ENCODE measurements at regions not wholly inside any gene's neighbourhood (a gene's known extent, or its start where the extent isn't known, plus 50 kb on each side); places are given as distances from the start of the nearest gene placed in this dataset.
"Not testable (repeated sequence)": the region's sequence is repeated elsewhere in the genome, so short reads cannot be mapped to it uniquely, and the experiment has no call there.

DNA sequence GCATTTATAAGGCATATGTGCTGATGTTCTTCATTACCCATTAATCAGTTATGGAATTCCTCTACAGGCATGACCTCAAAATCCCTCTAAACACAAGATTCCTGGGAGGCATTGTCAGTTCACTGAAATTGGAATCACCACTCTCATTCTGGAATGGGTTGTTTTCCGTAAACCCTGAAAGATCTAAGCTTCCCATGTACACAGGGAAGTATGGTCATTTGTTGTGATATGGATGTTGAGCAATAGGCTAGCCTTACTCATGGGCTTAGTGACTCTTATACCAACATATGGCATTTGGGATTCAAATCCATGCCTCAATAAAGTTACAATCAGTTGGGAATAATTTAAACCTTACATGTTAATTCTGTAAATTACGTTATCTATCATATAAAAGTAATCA, 258.0 kb downstream of the XPNPEP1 start:
- H3K4me1 ChIP-seq (ENCODE audit: insufficient read depth, low read length, poor library complexity, severe bottlenecking): no peaks in the 10 kb centered on the region
- H3K9me3 ChIP-seq (ENCODE audit: low read length): no peaks in the 10 kb centered on the region
- no peak overlapping the region for H3K27ac ChIP-seq (ENCODE audit: low read depth, low read length, poor library complexity, severe bottlenecking)
- 0 out of 2 replicates have a peak, but pooled peaks cover 4% of the 10 kb centered on the region for H3K9me2 ChIP-seq (ENCODE audit: insufficient read depth, low read length)
- no peak overlapping the region for H3K4me3 ChIP-seq (ENCODE audit: low read depth, low read length, poor library complexity, severe bottlenecking)
- H3K36me3 ChIP-seq (ENCODE audit: insufficient read depth, low read length): no peaks in the 10 kb centered on the region
- no peak for TF ChIP-seq EZH2phosphoT487 (IDR thresholded peaks at IDR 0.05; ENCODE audit: borderline replicate concordance, low read depth, low read length)
- TF ChIP-seq, protein P1, sequence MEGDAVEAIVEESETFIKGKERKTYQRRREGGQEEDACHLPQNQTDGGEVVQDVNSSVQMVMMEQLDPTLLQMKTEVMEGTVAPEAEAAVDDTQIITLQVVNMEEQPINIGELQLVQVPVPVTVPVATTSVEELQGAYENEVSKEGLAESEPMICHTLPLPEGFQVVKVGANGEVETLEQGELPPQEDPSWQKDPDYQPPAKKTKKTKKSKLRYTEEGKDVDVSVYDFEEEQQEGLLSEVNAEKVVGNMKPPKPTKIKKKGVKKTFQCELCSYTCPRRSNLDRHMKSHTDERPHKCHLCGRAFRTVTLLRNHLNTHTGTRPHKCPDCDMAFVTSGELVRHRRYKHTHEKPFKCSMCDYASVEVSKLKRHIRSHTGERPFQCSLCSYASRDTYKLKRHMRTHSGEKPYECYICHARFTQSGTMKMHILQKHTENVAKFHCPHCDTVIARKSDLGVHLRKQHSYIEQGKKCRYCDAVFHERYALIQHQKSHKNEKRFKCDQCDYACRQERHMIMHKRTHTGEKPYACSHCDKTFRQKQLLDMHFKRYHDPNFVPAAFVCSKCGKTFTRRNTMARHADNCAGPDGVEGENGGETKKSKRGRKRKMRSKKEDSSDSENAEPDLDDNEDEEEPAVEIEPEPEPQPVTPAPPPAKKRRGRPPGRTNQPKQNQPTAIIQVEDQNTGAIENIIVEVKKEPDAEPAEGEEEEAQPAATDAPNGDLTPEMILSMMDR (conservative IDR thresholded peaks at IDR 0.05; ENCODE audit: low read length): no peak
- no peaks in the 10 kb centered on the region for H4K20me1 ChIP-seq (ENCODE audit: insufficient read depth, low read length)
- no TSS peak for BruUV-seq (replicated peaks)
- CTCF ChIA-PET (ENCODE audit: unreplicated experiment): no interaction called here
- no peak overlapping the region for H2AFZ ChIP-seq (ENCODE audit: low read length)
- H3K4me2 ChIP-seq (ENCODE audit: low read length): no peak overlapping the region
- no peak for DNase-seq (ENCODE audit: low spot score)
- H3K79me2 ChIP-seq (ENCODE audit: insufficient read depth, low read depth, low read length): no peaks in the 10 kb centered on the region
- intact Hi-C loops (cut with micrococcal nuclease; ENCODE audit: unreplicated experiment): no loop called here
- POLR2A ChIA-PET: no interaction called here

DNA sequence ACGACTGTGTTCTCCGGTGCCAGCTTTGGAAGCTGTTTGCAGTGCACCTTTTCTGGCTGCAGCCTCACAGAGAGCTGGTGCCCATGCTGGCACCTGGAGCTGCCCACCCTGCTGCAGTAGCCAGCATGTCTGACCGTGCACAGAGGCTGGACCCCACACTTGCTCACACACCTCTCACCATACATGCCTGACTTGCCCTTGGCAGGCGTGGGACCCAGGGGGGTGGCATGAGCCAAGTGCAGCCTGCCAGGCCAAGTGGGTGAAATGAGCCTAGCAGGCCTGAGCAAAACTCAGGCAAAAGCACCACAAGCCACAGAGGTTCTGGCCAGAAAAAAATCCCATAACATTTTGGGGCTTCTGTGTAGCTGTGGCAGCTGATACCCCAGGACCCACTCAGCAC, 258.8 kb downstream of the XPNPEP1 start:
- Histone ChIP-seq H3K9me2 (ENCODE audit: insufficient read depth, low read length) (0 out of 2 replicates have a peak, but pooled peaks cover 4% of the 10 kb centered on the region), H3K4me2 (ENCODE audit: low read length) (no peak overlapping the region), H3K9me3 (ENCODE audit: low read length) (no peaks in the 10 kb centered on the region), H3K4me1 (ENCODE audit: insufficient read depth, low read length, poor library complexity, severe bottlenecking) (no peaks in the 10 kb centered on the region), H3K36me3 (ENCODE audit: insufficient read depth, low read length) (no peaks in the 10 kb centered on the region), H4K20me1 (ENCODE audit: insufficient read depth, low read length) (no peaks in the 10 kb centered on the region), H3K27ac (ENCODE audit: low read depth, low read length, poor library complexity, severe bottlenecking) (no peak overlapping the region), H3K4me3 (ENCODE audit: low read depth, low read length, poor library complexity, severe bottlenecking) (no peak overlapping the region), H2AFZ (ENCODE audit: low read length) (no peak overlapping the region), H3K79me2 (ENCODE audit: insufficient read depth, low read depth, low read length) (no peaks in the 10 kb centered on the region)
- POLR2A ChIA-PET: no interaction called here
- intact Hi-C loops (cut with micrococcal nuclease; ENCODE audit: unreplicated experiment): no loop called here
- DNase-seq (ENCODE audit: low spot score): no peak
- BruUV-seq (replicated peaks): no TSS peak
- CTCF ChIA-PET (ENCODE audit: unreplicated experiment): no interaction called here
- TF ChIP-seq, protein P1 (conservative IDR thresholded peaks at IDR 0.05; ENCODE audit: low read length): no peak
- TF ChIP-seq EZH2phosphoT487 (IDR thresholded peaks at IDR 0.05; ENCODE audit: borderline replicate concordance, low read depth, low read length): no peak

DNA sequence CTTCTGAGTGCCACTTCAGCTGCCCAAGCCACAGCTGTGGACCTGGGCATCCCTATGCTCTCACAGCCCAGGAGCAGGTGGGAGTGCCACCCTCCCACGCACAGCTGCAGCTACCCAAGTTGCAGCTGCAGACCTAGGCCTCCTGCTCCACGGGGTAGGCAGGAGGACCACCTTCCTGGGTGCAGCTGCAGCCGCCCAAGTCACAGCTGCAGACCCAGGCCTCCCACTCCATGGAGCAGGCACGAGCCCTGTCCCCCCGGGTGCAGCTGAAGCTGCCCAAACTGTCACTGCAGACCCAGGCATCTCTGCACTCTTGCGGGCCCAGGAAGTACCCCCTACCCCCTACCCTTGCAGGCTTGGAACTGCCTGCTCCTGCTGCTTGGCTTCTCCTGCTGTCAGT, 260.2 kb downstream of the XPNPEP1 start:
- Histone ChIP-seq H3K4me1 (ENCODE audit: insufficient read depth, low read length, poor library complexity, severe bottlenecking) (no peaks in the 10 kb centered on the region), H2AFZ (ENCODE audit: low read length) (no peak overlapping the region), H4K20me1 (ENCODE audit: insufficient read depth, low read length) (no peaks in the 10 kb centered on the region), H3K27ac (ENCODE audit: low read depth, low read length, poor library complexity, severe bottlenecking) (no peak overlapping the region), H3K9me3 (ENCODE audit: low read length) (no peaks in the 10 kb centered on the region), H3K4me3 (ENCODE audit: low read depth, low read length, poor library complexity, severe bottlenecking) (no peak overlapping the region), H3K79me2 (ENCODE audit: insufficient read depth, low read depth, low read length) (no peaks in the 10 kb centered on the region), H3K4me2 (ENCODE audit: low read length) (no peak overlapping the region), H3K36me3 (ENCODE audit: insufficient read depth, low read length) (no peaks in the 10 kb centered on the region), H3K9me2 (ENCODE audit: insufficient read depth, low read length) (0 out of 2 replicates have a peak, but pooled peaks cover 4% of the 10 kb centered on the region)
- ChIA-PET CTCF (ENCODE audit: unreplicated experiment) (no interaction called here), POLR2A (no interaction called here)
- no TSS peak for BruUV-seq (replicated peaks)
- TF ChIP-seq, protein P1 (conservative IDR thresholded peaks at IDR 0.05; ENCODE audit: low read length): no peak
- no peak for TF ChIP-seq EZH2phosphoT487 (IDR thresholded peaks at IDR 0.05; ENCODE audit: borderline replicate concordance, low read depth, low read length)
- intact Hi-C loops (cut with micrococcal nuclease; ENCODE audit: unreplicated experiment): no loop called here
- DNase-seq (ENCODE audit: low spot score): no peak

DNA sequence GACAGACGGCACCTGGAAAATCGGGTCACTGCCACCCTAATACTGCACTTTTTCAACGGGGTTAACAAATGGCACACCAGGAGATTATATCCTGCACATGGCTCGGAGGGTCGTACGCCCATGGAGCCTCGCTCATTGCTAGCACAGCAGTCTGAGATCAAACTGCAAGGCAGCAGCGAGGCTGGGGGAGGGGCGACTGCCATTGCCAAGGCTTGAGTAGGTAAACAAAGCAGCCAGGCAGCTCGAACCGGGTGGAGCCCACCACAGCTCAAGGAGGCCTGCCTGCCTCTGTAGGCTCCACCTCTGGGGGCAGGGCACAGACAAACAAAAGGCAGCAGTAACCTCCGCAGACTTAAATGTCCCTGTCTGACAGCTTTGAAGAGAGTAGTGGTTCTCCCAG, 270.7 kb downstream of the XPNPEP1 start:
- intact Hi-C loops (cut with micrococcal nuclease; ENCODE audit: unreplicated experiment); H3K36me3 ChIP-seq (ENCODE audit: insufficient read depth, low read length): not testable (repeated sequence)

More for the DNA sequence above, 270.7 kb downstream of the XPNPEP1 start:
- H3K9me2 ChIP-seq (ENCODE audit: insufficient read depth, low read length); H3K4me3 ChIP-seq (ENCODE audit: low read depth, low read length, poor library complexity, severe bottlenecking); H3K27ac ChIP-seq (ENCODE audit: low read depth, low read length, poor library complexity, severe bottlenecking); H3K4me1 ChIP-seq (ENCODE audit: insufficient read depth, low read length, poor library complexity, severe bottlenecking); BruUV-seq (replicated peaks); H3K4me2 ChIP-seq (ENCODE audit: low read length); H3K79me2 ChIP-seq (ENCODE audit: insufficient read depth, low read depth, low read length); H3K9me3 ChIP-seq (ENCODE audit: low read length); H2AFZ ChIP-seq (ENCODE audit: low read length); POLR2A ChIA-PET; DNase-seq (ENCODE audit: low spot score); CTCF ChIA-PET (ENCODE audit: unreplicated experiment); H4K20me1 ChIP-seq (ENCODE audit: insufficient read depth, low read length): not testable (repeated sequence)

Data from OCI-LY7 (cell line).